Keratinocyte (primary cell): ENCODE measurements at regions not wholly inside any gene's neighbourhood (a gene's known extent, or its start where the extent isn't known, plus 50 kb on each side); places are given as distances from the start of the nearest gene placed in this dataset.

Experiments used
- DNase-seq: peaks from one replicate; pipeline ENCODE4 v3.0.0-alpha.2; 2011; ENCODE audit warnings: low read depth, missing footprints, low spot score
- FAIRE-seq: peaks from 2 replicates; lab custom pipeline; 2011; peaks lifted over from hg19 to GRCh38; lab: Jason Lieb, UNC
- H2AFZ ChIP-seq: 2 replicates; pipeline ENCODE4 v1.6.0; 2012; ENCODE audit warnings: low read length, control low read depth, inconsistent platforms; ENCODE audit not compliant: control insufficient read depth
- H3K27ac ChIP-seq: 2 replicates; pipeline ENCODE4 v1.5.1; 2011; ENCODE audit warnings: low read length; ENCODE audit not compliant: control insufficient read depth, insufficient read depth
- H3K27me3 ChIP-seq: 3 replicates; pipeline ENCODE4 v1.6.0; 2011; ENCODE audit warnings: low read length; ENCODE audit not compliant: control insufficient read depth, insufficient read depth; ENCODE audit errors: extremely low read depth
- H3K36me3 ChIP-seq, 2 experiments: 2 replicates in 1 of 2; 3 replicates in 1 of 2; pipeline ENCODE4 v1.5.1; 2011; ENCODE audit warnings: low read length in 2 of 2, mild to moderate bottlenecking in 1 of 2; ENCODE audit not compliant: control insufficient read depth in 2 of 2, insufficient read depth in 2 of 2; ENCODE audit errors: extremely low read depth in 1 of 2
- H3K4me1 ChIP-seq: 3 replicates; pipeline ENCODE4 v1.5.1; 2011; ENCODE audit warnings: low read length; ENCODE audit not compliant: control insufficient read depth, insufficient read depth; ENCODE audit errors: extremely low read depth
- H3K4me2 ChIP-seq: 3 replicates; pipeline ENCODE4 v1.6.0; 2011; ENCODE audit warnings: low read depth, low read length; ENCODE audit not compliant: control insufficient read depth, insufficient read depth; ENCODE audit errors: extremely low read depth
- H3K4me3 ChIP-seq, 3 experiments: fragments of 200-600 bp in 1 of 3; sonication (generic) in 1 of 3; 2 replicates in 2 of 3; 3 replicates in 1 of 3; pipeline ENCODE4 v1.5.1; 2011 to 2016; ENCODE audit warnings: low read length in 3 of 3, mild to moderate bottlenecking in 3 of 3, control low read depth in 2 of 3, inconsistent platforms in 1 of 3, low read depth in 1 of 3, mixed read lengths in 1 of 3, mixed run types in 1 of 3, moderate library complexity in 1 of 3; ENCODE audit not compliant: control insufficient read depth in 2 of 3, insufficient read depth in 2 of 3; ENCODE audit errors: extremely low read depth in 1 of 3
- H3K79me2 ChIP-seq: 2 replicates; pipeline ENCODE4 v1.6.0; 2012; ENCODE audit warnings: low read length; ENCODE audit not compliant: control insufficient read depth, insufficient read depth
- H3K9ac ChIP-seq: 3 replicates; pipeline ENCODE4 v1.6.0; 2011; ENCODE audit warnings: low read length; ENCODE audit not compliant: control insufficient read depth, insufficient read depth; ENCODE audit errors: extremely low read depth
- H3K9me1 ChIP-seq: 3 replicates; pipeline ENCODE4 v1.6.0; 2011; ENCODE audit warnings: low read length; ENCODE audit not compliant: control insufficient read depth, insufficient read depth; ENCODE audit errors: extremely low read depth
- H3K9me3 ChIP-seq: 2 replicates; pipeline ENCODE4 v1.5.1; 2012; ENCODE audit warnings: low read depth, low read length; ENCODE audit not compliant: control insufficient read depth
- H4K20me1 ChIP-seq: 3 replicates; pipeline ENCODE4 v1.6.0; 2011; ENCODE audit warnings: low read length; ENCODE audit not compliant: control insufficient read depth, insufficient read depth; ENCODE audit errors: extremely low read depth
- EZH2 ChIP-seq: IDR thresholded peaks from one replicate; pipeline ENCODE4 v1.6.1; 2012; ENCODE audit warnings: inconsistent platforms, mild to moderate bottlenecking, low read length, moderate library complexity
- dilution Hi-C: fragments of 300-500 bp; cut with MboI; formaldehyde crosslinking; loops from one replicate; pipeline ENCODE4 v1.7.0; 2020; ENCODE audit warnings: low sequenced_read_pairs; ENCODE audit not compliant: extremely low pct_ligation_motif_present
- TF ChIP-seq, protein P1 (sequence below), 3 experiments: IDR thresholded peaks in 1 of 3; conservative IDR thresholded peaks in 1 of 3; optimal IDR thresholded peaks in 1 of 3; 2 replicates in 2 of 3; 3 replicates in 1 of 3; pipeline versions ENCODE3 to v1.5.1; 2011; ENCODE audit warnings: low read length in 3 of 3, mild to moderate bottlenecking in 3 of 3, moderate library complexity in 2 of 3, control low read depth in 1 of 3, inconsistent platforms in 1 of 3; ENCODE audit not compliant: insufficient read depth in 2 of 3; ENCODE audit errors: extremely low read depth in 1 of 3

DNA sequence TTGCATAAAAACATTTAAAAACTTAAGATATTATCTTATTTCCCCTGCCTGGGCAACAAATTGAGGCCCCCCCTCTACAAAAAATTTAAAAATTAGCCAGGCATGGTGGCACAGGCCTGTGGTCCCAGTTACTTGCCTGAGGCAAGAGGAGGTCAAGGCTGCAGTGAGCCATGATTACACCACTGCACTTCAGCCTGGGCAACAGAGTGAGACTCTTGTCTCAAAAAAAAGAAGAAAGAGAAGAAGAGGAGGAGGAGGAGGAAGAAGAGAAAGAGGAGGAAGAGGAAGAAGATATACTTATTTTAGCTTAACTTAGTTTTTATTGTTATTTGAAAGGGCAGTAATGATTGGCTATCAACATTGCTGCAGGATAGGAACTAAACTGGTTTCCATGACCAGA lies 73.8 kb upstream of the IPO9 start:
- H3K9ac ChIP-seq = no peak overlapping the region
- dilution Hi-C loops = no loop called here
- H3K4me2 ChIP-seq = no peak overlapping the region
- no peaks in the 10 kb centered on the region for H4K20me1 ChIP-seq
- H3K27me3 ChIP-seq = no peaks in the 10 kb centered on the region
- FAIRE-seq = no peak
- H3K4me1 ChIP-seq = peaks cover 68% of the 10 kb centered on the region
- DNase-seq = no peak
- H3K9me1 ChIP-seq = peaks cover 2% of the 10 kb centered on the region
- peaks cover 2 to 6% of the 10 kb centered on the region in 2 experiments for H3K36me3 ChIP-seq
- H3K4me3 ChIP-seq = no peak overlapping the region
- peaks cover 79% of the 10 kb centered on the region for H3K79me2 ChIP-seq
- no peaks in the 10 kb centered on the region for H3K9me3 ChIP-seq
- no peak overlapping the region for H3K27ac ChIP-seq
- TF ChIP-seq, protein P1, sequence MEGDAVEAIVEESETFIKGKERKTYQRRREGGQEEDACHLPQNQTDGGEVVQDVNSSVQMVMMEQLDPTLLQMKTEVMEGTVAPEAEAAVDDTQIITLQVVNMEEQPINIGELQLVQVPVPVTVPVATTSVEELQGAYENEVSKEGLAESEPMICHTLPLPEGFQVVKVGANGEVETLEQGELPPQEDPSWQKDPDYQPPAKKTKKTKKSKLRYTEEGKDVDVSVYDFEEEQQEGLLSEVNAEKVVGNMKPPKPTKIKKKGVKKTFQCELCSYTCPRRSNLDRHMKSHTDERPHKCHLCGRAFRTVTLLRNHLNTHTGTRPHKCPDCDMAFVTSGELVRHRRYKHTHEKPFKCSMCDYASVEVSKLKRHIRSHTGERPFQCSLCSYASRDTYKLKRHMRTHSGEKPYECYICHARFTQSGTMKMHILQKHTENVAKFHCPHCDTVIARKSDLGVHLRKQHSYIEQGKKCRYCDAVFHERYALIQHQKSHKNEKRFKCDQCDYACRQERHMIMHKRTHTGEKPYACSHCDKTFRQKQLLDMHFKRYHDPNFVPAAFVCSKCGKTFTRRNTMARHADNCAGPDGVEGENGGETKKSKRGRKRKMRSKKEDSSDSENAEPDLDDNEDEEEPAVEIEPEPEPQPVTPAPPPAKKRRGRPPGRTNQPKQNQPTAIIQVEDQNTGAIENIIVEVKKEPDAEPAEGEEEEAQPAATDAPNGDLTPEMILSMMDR (optimal IDR thresholded peaks at IDR 0.05 in 1 of 3, IDR thresholded peaks at IDR 0.05 in 1 of 3, conservative IDR thresholded peaks at IDR 0.05 in 1 of 3; ENCODE audit: extremely low read depth in 1 of 3, insufficient read depth in 2 of 3, low read length in 3 of 3) = no peak
- no peak for TF ChIP-seq EZH2
- no peak overlapping the region for H2AFZ ChIP-seq

DNA sequence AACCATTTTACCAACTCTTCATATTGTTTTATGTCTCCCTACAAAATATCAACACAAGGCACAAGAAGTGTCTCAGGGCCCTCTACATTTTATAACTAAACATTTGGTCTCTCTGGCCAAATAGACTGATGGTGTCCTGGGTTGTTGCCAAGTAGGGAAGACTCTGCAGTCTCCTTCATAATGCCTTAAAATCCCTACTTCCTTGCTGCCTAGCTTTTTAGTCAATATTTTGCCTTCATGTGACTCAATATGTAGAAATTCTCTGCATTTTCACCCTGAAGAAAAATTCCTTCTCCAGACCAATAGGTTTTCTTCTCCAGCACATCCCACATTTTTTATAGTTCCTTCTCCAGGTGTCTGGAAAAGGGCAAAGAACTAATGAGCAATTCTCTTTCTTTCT lies 72.6 kb upstream of the IPO9 start:
- TF ChIP-seq, protein P1 (optimal IDR thresholded peaks at IDR 0.05 in 1 of 3, IDR thresholded peaks at IDR 0.05 in 1 of 3, conservative IDR thresholded peaks at IDR 0.05 in 1 of 3; ENCODE audit: extremely low read depth in 1 of 3, insufficient read depth in 2 of 3, low read length in 3 of 3) = no peak
- no peak for TF ChIP-seq EZH2
- Histone ChIP-seq H3K79me2 (peaks cover 85% of the 10 kb centered on the region), H3K9me1 (peaks cover 2% of the 10 kb centered on the region), H3K27ac (peak overlapping the region; percentile 42), H3K4me3 (no peak overlapping the region), H2AFZ (no peak overlapping the region), H3K27me3 (no peaks in the 10 kb centered on the region), H4K20me1 (no peaks in the 10 kb centered on the region), H3K4me1 (peaks cover 57% of the 10 kb centered on the region), H3K9me3 (no peaks in the 10 kb centered on the region), H3K9ac (no peak overlapping the region), H3K4me2 (peak overlapping the region; percentile 67), H3K36me3 (peaks cover 2 to 6% of the 10 kb centered on the region in 2 experiments)
- DNase-seq (no peak), FAIRE-seq (no peak)
- dilution Hi-C loops = no loop called here
